ENCODE measurements at regions not wholly inside any gene's neighbourhood (a gene's known extent, or its start where the extent isn't known, plus 50 kb on each side); places are given as distances from the start of the nearest gene placed in this dataset.

GRCh38 chr14:30456296-30456695 is 102.7 kb upstream of the G2E3 start:
- TF ChIP-seq CTCF (IDR thresholded peaks at IDR 0.05) (no peak), ZFX (IDR thresholded peaks at IDR 0.05; ENCODE audit: borderline replicate concordance) (no peak)
